RWPE1 (cell line): ENCODE measurements at regions not wholly inside any gene's neighbourhood (a gene's known extent, or its start where the extent isn't known, plus 50 kb on each side); places are given as distances from the start of the nearest gene placed in this dataset.

Source experiments
- CTCF ChIA-PET: fragments of 350-600 bp; sonication (Branson Sonifier 250); formaldehyde crosslinking; extraction: SDS; loops from one replicate; lab custom pipeline; 2021; lab: Yijun Ruan, JAX
- POLR2A ChIA-PET: fragments of 400-600 bp; formaldehyde crosslinking; extraction: SDS; loops from one replicate; lab custom pipeline; 2020; ENCODE audit warnings: antibody characterized with exemption; ENCODE audit not compliant: low non-redundant PET; lab: Yijun Ruan, JAX
- DNase-seq: peaks from one replicate; pipeline ENCODE4 v3.0.0; 2012; ENCODE audit warnings: low spot score
- H3K27ac ChIP-seq: fragments of 450-650 bp; 2 replicates; pipeline ENCODE4 v1.5.1; 2017
- CTCF ChIP-seq: fragments of 450-650 bp; conservative IDR thresholded peaks from 2 replicates; pipeline ENCODE4 v1.5.1; 2017; ENCODE audit warnings: low read depth, mild to moderate bottlenecking

DNA sequence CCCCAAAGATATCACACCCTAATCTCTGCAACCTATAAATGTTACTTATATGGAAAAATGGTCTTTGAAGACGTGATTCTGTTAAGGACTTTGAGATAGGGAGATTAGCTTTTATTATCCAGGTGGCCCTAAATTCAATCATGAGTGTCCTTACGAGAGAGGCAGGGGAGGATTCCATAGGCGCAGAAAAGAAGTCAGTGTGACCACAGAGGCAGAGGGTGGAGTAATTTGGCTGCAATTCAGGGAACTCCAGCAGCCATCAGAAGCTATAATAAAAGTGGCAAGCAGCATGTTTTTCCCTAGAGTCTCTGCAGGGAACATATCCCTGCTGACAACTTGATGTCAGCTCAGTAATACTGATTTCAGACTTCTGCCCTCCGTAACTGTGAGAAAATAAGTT, 315.2 kb upstream of the ROBO2 start:
- CTCF ChIA-PET = interaction anchor here (0.5 kb wide), 1 partner anchor 179 kb away, joined by 4 read pairs; no protein-coding TSS in a partner anchor
- no peak for TF ChIP-seq CTCF
- POLR2A ChIA-PET = no interaction called here
- no peak for DNase-seq
- H3K27ac ChIP-seq = no peak overlapping the region

DNA sequence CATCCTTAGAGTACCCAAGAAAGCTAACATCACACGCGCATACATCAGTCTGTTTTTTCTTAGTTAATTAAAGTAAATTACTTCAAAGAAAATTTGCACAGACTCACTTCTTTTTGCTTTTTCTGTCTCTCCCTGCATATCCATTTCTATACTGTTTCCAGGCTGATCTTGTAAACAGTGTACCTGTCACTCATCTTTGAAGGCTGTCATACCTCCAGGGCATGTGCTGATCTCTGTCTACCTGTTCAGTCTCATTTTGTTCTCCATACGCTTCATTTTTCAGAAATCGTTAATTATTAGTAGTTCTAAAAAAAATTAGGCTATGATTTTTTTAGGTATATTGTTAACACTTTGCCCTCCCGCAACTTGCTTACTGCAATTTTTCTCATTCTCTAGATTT, 313.9 kb upstream of the ROBO2 start:
- H3K27ac ChIP-seq = no peak overlapping the region
- POLR2A ChIA-PET = no interaction called here
- CTCF ChIA-PET = no interaction called here
- DNase-seq = no peak
- TF ChIP-seq CTCF = no peak

GRCh38 chr3:76728426-76728825, 311.5 kb upstream of the ROBO2 start:
- CTCF ChIA-PET = no interaction called here
- H3K27ac ChIP-seq = no peak overlapping the region
- no peak for TF ChIP-seq CTCF
- DNase-seq = no peak
- POLR2A ChIA-PET = no interaction called here

DNA sequence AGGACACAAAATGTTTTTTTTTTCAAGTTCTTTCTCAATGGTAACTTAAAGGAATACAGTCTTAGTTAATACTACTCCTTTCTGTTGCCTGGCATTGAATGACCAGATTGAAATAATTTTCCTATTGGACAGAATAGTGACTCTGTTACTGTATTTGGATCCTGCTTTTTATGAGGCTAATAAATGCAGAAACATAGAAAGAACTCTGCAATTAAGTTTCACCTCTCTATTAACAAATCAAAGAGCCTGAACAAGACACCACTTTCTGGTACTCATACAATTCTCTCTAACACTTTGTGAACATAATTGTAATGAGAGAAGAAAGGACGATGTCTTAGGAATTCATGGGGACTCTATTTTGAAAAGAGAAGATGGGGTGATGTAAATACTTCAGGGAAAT, 308.4 kb upstream of the ROBO2 start:
- CTCF ChIA-PET = no interaction called here
- TF ChIP-seq CTCF = no peak
- DNase-seq = no peak
- POLR2A ChIA-PET = no interaction called here
- no peak overlapping the region for H3K27ac ChIP-seq

DNA sequence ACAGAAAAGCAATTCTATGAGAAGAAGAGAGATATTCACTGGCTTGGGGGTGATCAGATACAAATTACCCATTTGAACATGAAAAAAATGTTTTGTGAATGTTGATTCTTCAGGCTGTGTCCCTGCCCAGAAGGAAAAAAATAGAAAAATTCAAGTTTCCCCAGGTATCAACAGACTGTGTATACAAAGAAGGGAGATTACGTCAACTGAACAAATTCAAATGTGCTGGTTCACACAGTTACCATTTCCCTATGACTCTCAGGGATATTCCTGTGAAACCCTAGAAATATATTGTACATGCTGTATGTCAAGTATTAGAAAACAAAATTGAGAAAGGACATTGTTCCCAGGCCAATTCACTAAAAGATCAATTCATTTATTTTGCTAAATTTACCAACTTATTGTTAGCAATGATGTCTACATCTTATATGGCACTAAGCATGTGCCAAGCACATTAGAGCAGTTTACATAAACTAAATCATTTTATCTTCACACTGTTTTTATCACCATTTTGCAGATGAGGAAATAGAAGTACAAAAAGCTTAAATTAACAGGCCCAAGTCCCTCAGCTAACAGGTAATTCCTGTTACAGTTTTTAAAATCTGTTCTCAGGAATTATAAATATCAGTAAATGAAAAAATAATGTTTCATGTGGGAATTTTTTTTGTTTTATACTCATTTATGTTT, 306.7 kb upstream of the ROBO2 start:
- DNase-seq = no peak
- TF ChIP-seq CTCF = no peak
- H3K27ac ChIP-seq = no peak overlapping the region
- CTCF ChIA-PET = no interaction called here
- POLR2A ChIA-PET = no interaction called here

- H3K27ac ChIP-seq = no peak overlapping the region
- no peak for TF ChIP-seq CTCF
- CTCF ChIA-PET = no interaction called here
- POLR2A ChIA-PET = no interaction called here
- DNase-seq = no peak
Measured at GRCh38 chr3:76735152-76735551, 304.7 kb upstream of the ROBO2 start.
